Mesenchymal stem cell (in vitro differentiated cells and primary cell): ENCODE measurements at regions not wholly inside any gene's neighbourhood (a gene's known extent, or its start where the extent isn't known, plus 50 kb on each side); places are given as distances from the start of the nearest gene placed in this dataset.

Experiments used
- DNase-seq: peaks from one replicate; pipeline ENCODE4 v3.0.0-alpha.2; 2013
- H2AFZ ChIP-seq: one replicate; pipeline ENCODE4 v1.6.1; 2013; ENCODE audit warnings: low read depth, mild to moderate bottlenecking, control low read depth, inconsistent platforms, low read length, moderate library complexity
- H2AK5ac ChIP-seq: 2 replicates; pipeline ENCODE4 v1.6.1; 2013; ENCODE audit warnings: low read length, moderate library complexity, mild to moderate bottlenecking, inconsistent platforms; ENCODE audit not compliant: severe bottlenecking
- H2BK120ac ChIP-seq: one replicate; pipeline ENCODE4 v1.6.1; 2013; ENCODE audit warnings: low read depth, mild to moderate bottlenecking, inconsistent platforms, low read length, moderate library complexity
- H2BK12ac ChIP-seq, 2 experiments: one replicate each; pipeline ENCODE4 v1.6.1; 2013; ENCODE audit warnings: inconsistent platforms in 2 of 2, low read length in 2 of 2, mild to moderate bottlenecking in 2 of 2, moderate library complexity in 2 of 2, control low read depth in 1 of 2
- H2BK15ac ChIP-seq: one replicate; pipeline ENCODE4 v1.6.1; 2013; ENCODE audit warnings: mild to moderate bottlenecking, low read depth, inconsistent platforms; ENCODE audit not compliant: poor library complexity, severe bottlenecking
- H2BK5ac ChIP-seq: 2 replicates; pipeline ENCODE4 v1.6.1; 2013; ENCODE audit warnings: low read depth, mild to moderate bottlenecking, low read length, control low read depth, inconsistent platforms; ENCODE audit not compliant: poor library complexity, severe bottlenecking
- H3K14ac ChIP-seq, 2 experiments: one replicate each; pipeline ENCODE4 v1.6.1; 2013; ENCODE audit warnings: inconsistent platforms in 2 of 2, low read length in 2 of 2, control low read depth in 1 of 2, mild to moderate bottlenecking in 1 of 2, moderate library complexity in 1 of 2
- H3K18ac ChIP-seq, 2 experiments: one replicate each; pipeline ENCODE4 v1.6.1; 2013; ENCODE audit warnings: inconsistent platforms in 2 of 2, low read length in 2 of 2, control low read depth in 1 of 2, low read depth in 1 of 2, mild to moderate bottlenecking in 1 of 2
- H3K23ac ChIP-seq, 2 experiments: one replicate each; pipeline ENCODE4 v1.6.1; 2013; ENCODE audit warnings: inconsistent platforms in 2 of 2, low read length in 2 of 2, mild to moderate bottlenecking in 2 of 2, moderate library complexity in 2 of 2, control low read depth in 1 of 2
- H3K27ac ChIP-seq: 2 replicates; pipeline ENCODE4 v1.5.1; 2013; ENCODE audit warnings: mild to moderate bottlenecking, moderate library complexity, low read length, control low read depth, inconsistent platforms; ENCODE audit not compliant: poor library complexity, severe bottlenecking
- H3K27me3 ChIP-seq, 2 experiments: 2 replicates each; pipeline versions ENCODE4 v1.6.1 to v1.7.0; 2013; ENCODE audit warnings: low read length in 2 of 2, mild to moderate bottlenecking in 2 of 2, moderate library complexity in 2 of 2, control low read depth in 1 of 2, inconsistent platforms in 1 of 2; ENCODE audit not compliant: control insufficient read depth in 1 of 2, insufficient read depth in 1 of 2
- H3K36me3 ChIP-seq, 2 experiments: 2 replicates each; pipeline versions ENCODE4 v1.6.1 to v1.7.0; 2013; ENCODE audit warnings: low read length in 2 of 2, control low read depth in 1 of 2, inconsistent platforms in 1 of 2, low read depth in 1 of 2, mild to moderate bottlenecking in 1 of 2; ENCODE audit not compliant: insufficient read depth in 2 of 2, control insufficient read depth in 1 of 2
- H3K4ac ChIP-seq, 2 experiments: one replicate each; pipeline ENCODE4 v1.6.1; 2013; ENCODE audit warnings: inconsistent platforms in 2 of 2, low read length in 2 of 2, mild to moderate bottlenecking in 2 of 2, moderate library complexity in 2 of 2, control low read depth in 1 of 2, low read depth in 1 of 2
- H3K4me1 ChIP-seq: 2 replicates; pipeline ENCODE4 v1.6.1; 2013; ENCODE audit warnings: low read depth, low read length, control low read depth; ENCODE audit not compliant: control insufficient read depth, insufficient read depth
- H3K4me2 ChIP-seq: 2 replicates; pipeline ENCODE4 v1.6.1; 2013; ENCODE audit warnings: low read length, mild to moderate bottlenecking, inconsistent platforms; ENCODE audit not compliant: poor library complexity, severe bottlenecking
- H3K4me3 ChIP-seq, 2 experiments: 2 replicates each; pipeline versions ENCODE4 v1.5.1 to v1.7.0; 2013; ENCODE audit warnings: low read length in 2 of 2, mild to moderate bottlenecking in 2 of 2, control low read depth in 1 of 2, low read depth in 1 of 2; ENCODE audit not compliant: insufficient read depth in 1 of 2
- H3K79me1 ChIP-seq: replicated peaks from 2 replicates; pipeline ENCODE4 v1.6.1; 2013; ENCODE audit warnings: mild to moderate bottlenecking, control low read depth, low read length, inconsistent platforms; ENCODE audit not compliant: poor library complexity, severe bottlenecking
- H3K9ac ChIP-seq: 2 replicates; pipeline ENCODE4 v1.7.0; 2013; ENCODE audit warnings: mild to moderate bottlenecking, low read length, moderate library complexity
- H3K9me3 ChIP-seq: 2 replicates; pipeline ENCODE4 v1.7.0; 2013; ENCODE audit warnings: mild to moderate bottlenecking, low read length; ENCODE audit not compliant: control insufficient read depth
- H4K8ac ChIP-seq: one replicate; pipeline ENCODE4 v1.6.1; 2013; ENCODE audit warnings: inconsistent platforms, mild to moderate bottlenecking, low read length, moderate library complexity
- H4K91ac ChIP-seq: one replicate; pipeline ENCODE4 v1.6.1; 2013; ENCODE audit warnings: mild to moderate bottlenecking, low read length, inconsistent platforms
- WGBS: methylation state at CpG from one replicate; pipeline ENCODE4 v1.1.7; 2013; ENCODE audit warnings: mixed read lengths; 5-methylcytosine and 5-hydroxymethylcytosine counted together

- Histone ChIP-seq H3K9me3 (no peaks in the 10 kb centered on the region), H3K4me1 (no peaks in the 10 kb centered on the region), H2AK5ac (no peak overlapping the region), H2BK120ac (no peak overlapping the region), H3K36me3 (no peaks in the 10 kb centered on the region), H2BK15ac (no peak overlapping the region), H3K27ac (no peak overlapping the region), H3K23ac (no peak overlapping the region), H3K79me1 (no peaks in the 10 kb centered on the region), H3K14ac (no peak overlapping the region), H3K27me3 (no peaks in the 10 kb centered on the region), H4K8ac (no peak overlapping the region), H2BK5ac (no peak overlapping the region), H3K4me2 (no peak overlapping the region), H2BK12ac (no peak overlapping the region), H2AFZ (no peak overlapping the region), H4K91ac (no peak overlapping the region), H3K4ac (no peak overlapping the region), H3K18ac (no peak overlapping the region), H3K9ac (no peak overlapping the region), H3K4me3 (no peak overlapping the region)
- 81% methylated on average over 2 of the region's 2 CpGs for WGBS
- no peak for DNase-seq
Measured at GRCh38 chr16:75948441-75948840, 222.2 kb upstream of the CPHXL start.

GRCh38 chr16:75948886-75949285, 222.6 kb upstream of the CPHXL start:
- Histone ChIP-seq H3K9me3 (no peaks in the 10 kb centered on the region), H2BK15ac (no peak overlapping the region), H3K4me1 (no peaks in the 10 kb centered on the region), H2AK5ac (no peak overlapping the region), H2BK12ac (no peak overlapping the region), H3K4ac (no peak overlapping the region), H3K18ac (no peak overlapping the region), H3K4me2 (no peak overlapping the region), H4K91ac (no peak overlapping the region), H2AFZ (no peak overlapping the region), H4K8ac (no peak overlapping the region), H3K4me3 (no peak overlapping the region), H3K14ac (no peak overlapping the region), H2BK120ac (no peak overlapping the region), H3K9ac (no peak overlapping the region), H3K27ac (no peak overlapping the region), H3K27me3 (no peaks in the 10 kb centered on the region), H3K79me1 (no peaks in the 10 kb centered on the region), H2BK5ac (no peak overlapping the region), H3K36me3 (no peaks in the 10 kb centered on the region), H3K23ac (no peak overlapping the region)
- DNase-seq, result no peak
- 93% methylated on average over 3 of the region's 3 CpGs for WGBS

GRCh38 chr16:75952124-75952523, 225.8 kb upstream of the CPHXL start:
- no peak overlapping the region for H4K91ac ChIP-seq
- 98% methylated on average over 2 of the region's 2 CpGs for WGBS
- no peak overlapping the region for H3K23ac ChIP-seq

DNA sequence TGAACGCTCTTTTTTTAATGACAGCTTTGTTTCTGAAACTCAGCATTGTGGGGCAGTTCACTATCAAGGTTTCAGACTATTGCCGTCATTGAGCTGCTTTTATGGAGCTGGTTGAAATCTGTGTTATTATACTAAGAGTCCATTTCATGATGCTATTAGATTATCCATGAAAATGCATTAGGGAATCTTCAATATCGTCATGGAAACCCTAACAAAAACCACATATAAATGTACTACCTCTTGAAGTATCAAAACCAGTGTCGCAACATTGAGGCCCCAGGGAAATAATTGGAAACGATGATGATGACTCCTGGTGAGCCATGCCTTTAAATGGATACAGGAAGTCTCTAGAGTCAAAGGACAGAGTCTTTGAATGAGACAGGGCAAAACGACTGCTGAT, 231.6 kb upstream of the CPHXL start:
- H3K4me1 ChIP-seq, result no peaks in the 10 kb centered on the region
- H3K4me2 ChIP-seq, result no peak overlapping the region
- H3K23ac ChIP-seq, result no peak overlapping the region
- DNase-seq, result no peak
- H4K91ac ChIP-seq, result no peak overlapping the region
- H3K14ac ChIP-seq, result no peak overlapping the region
- no peak overlapping the region for H3K27ac ChIP-seq
- H4K8ac ChIP-seq, result no peak overlapping the region
- no peak overlapping the region for H2BK12ac ChIP-seq
- no peaks in the 10 kb centered on the region for H3K36me3 ChIP-seq
- no peak overlapping the region for H3K9ac ChIP-seq
- H2AK5ac ChIP-seq, result no peak overlapping the region
- no peak overlapping the region for H2AFZ ChIP-seq
- H2BK120ac ChIP-seq, result no peak overlapping the region
- no peaks in the 10 kb centered on the region for H3K79me1 ChIP-seq
- WGBS, result 97% methylated on average over 4 of the region's 6 CpGs
- H3K4ac ChIP-seq, result no peak overlapping the region
- no peak overlapping the region for H3K18ac ChIP-seq
- H3K9me3 ChIP-seq, result no peaks in the 10 kb centered on the region
- H2BK15ac ChIP-seq, result no peak overlapping the region
- H2BK5ac ChIP-seq, result no peak overlapping the region
- no peaks in the 10 kb centered on the region for H3K27me3 ChIP-seq
- no peak overlapping the region for H3K4me3 ChIP-seq

More at GRCh38 chr16:75952124-75952523, 225.8 kb upstream of the CPHXL start:
- H3K79me1 ChIP-seq, result no peaks in the 10 kb centered on the region
- no peak for DNase-seq
- H2BK12ac ChIP-seq, result no peak overlapping the region
- H3K4me2 ChIP-seq, result no peak overlapping the region
- no peak overlapping the region for H4K8ac ChIP-seq
- H3K9ac ChIP-seq, result no peak overlapping the region
- no peak overlapping the region for H2BK5ac ChIP-seq
- H2AK5ac ChIP-seq, result no peak overlapping the region
- no peaks in the 10 kb centered on the region for H3K27me3 ChIP-seq
- H3K4me3 ChIP-seq, result no peak overlapping the region
- H2BK120ac ChIP-seq, result no peak overlapping the region
- H3K4ac ChIP-seq, result no peak overlapping the region
- no peak overlapping the region for H2BK15ac ChIP-seq
- no peak overlapping the region for H3K14ac ChIP-seq
- no peaks in the 10 kb centered on the region for H3K4me1 ChIP-seq
- H3K9me3 ChIP-seq, result no peaks in the 10 kb centered on the region
- no peak overlapping the region for H3K27ac ChIP-seq
- no peak overlapping the region for H3K18ac ChIP-seq
- no peaks in the 10 kb centered on the region for H3K36me3 ChIP-seq
- H2AFZ ChIP-seq, result no peak overlapping the region
